ENCODE measurements at regions not wholly inside any gene's neighbourhood (a gene's known extent, or its start where the extent isn't known, plus 50 kb on each side); places are given as distances from the start of the nearest gene placed in this dataset.

GRCh38 chr9:81498576-81498975 is 190.8 kb downstream of the TLE1 start:
- no peak for TF ChIP-seq CTCF (IDR thresholded peaks at IDR 0.05)
- no peak for TF ChIP-seq POLR2A (IDR thresholded peaks at IDR 0.05)
